B cell (primary cell): ENCODE measurements at regions not wholly inside any gene's neighbourhood (a gene's known extent, or its start where the extent isn't known, plus 50 kb on each side); places are given as distances from the start of the nearest gene placed in this dataset.

Experiments
- ATAC-seq: fragments of 200-7000 bp; cut with Tn5 transposase; one replicate; pipeline ENCODE4 v1.10.0; 2021; ENCODE audit warnings: low read depth, mild to moderate bottlenecking, moderate number of reproducible peaks, moderate library complexity
- CTCF ChIA-PET: fragments of 350-600 bp; sonication (Branson Sonifier 250); formaldehyde crosslinking; loops from one replicate; lab custom pipeline; 2021; ENCODE audit warnings: antibody characterized with exemption, inconsistent platforms; lab: Charles Lee
- POLR2A ChIA-PET: fragments of 350-600 bp; sonication (Branson Sonifier 250); formaldehyde crosslinking; loops from one replicate; lab custom pipeline; 2021; ENCODE audit warnings: antibody characterized with exemption; lab: Charles Lee
- DNase-seq: peaks from one replicate; pipeline ENCODE4 v3.0.0; 2013
- H2AFZ ChIP-seq: 2 replicates; pipeline ENCODE4 v1.6.1; 2012; ENCODE audit warnings: mild to moderate bottlenecking, low read depth, low read length; ENCODE audit not compliant: insufficient read depth, poor library complexity, severe bottlenecking
- H3K27ac ChIP-seq, 2 donors: 1 replicate in 1 of 2; 2 replicates in 1 of 2; pipeline ENCODE4 v1.5.1; 2012 to 2013; ENCODE audit warnings: low read length in 2 of 2, mild to moderate bottlenecking in 2 of 2, moderate library complexity in 1 of 2
- H3K27me3 ChIP-seq, 4 experiments: fragments of 200-600 bp in 1 of 4; sonication (generic) in 1 of 4; replicated peaks in 1 of 4; 1 replicate in 2 of 4; 2 replicates in 2 of 4; pipeline versions ENCODE4 v1.6.1 to v1.7.0; 2013 to 2016; ENCODE audit warnings: low read length in 3 of 4, mild to moderate bottlenecking in 2 of 4, mixed read lengths in 1 of 4, moderate library complexity in 1 of 4; ENCODE audit not compliant: insufficient read depth in 4 of 4, control insufficient read depth in 3 of 4; ENCODE audit errors: control extremely low read depth in 1 of 4
- H3K36me3 ChIP-seq, 2 experiments: replicated peaks in 1 of 2; 1 replicate in 1 of 2; 2 replicates in 1 of 2; pipeline versions ENCODE4 v1.6.1 to v1.7.1; 2013; ENCODE audit warnings: low read length in 1 of 2; ENCODE audit not compliant: insufficient read depth in 2 of 2, control insufficient read depth in 1 of 2; ENCODE audit errors: control extremely low read depth in 1 of 2, extremely low read depth in 1 of 2
- H3K4me1 ChIP-seq, 2 donors: fragments of 200-600 bp in 1 of 2; sonication (generic) in 1 of 2; 1 replicate in 1 of 2; 2 replicates in 1 of 2; pipeline versions ENCODE4 v1.5.1 to v1.6.1; 2013 to 2017; ENCODE audit warnings: low read length in 2 of 2; ENCODE audit not compliant: control insufficient read depth in 2 of 2, insufficient read depth in 2 of 2
- H3K4me2 ChIP-seq: replicated peaks from 2 replicates; pipeline ENCODE3; 2012; ENCODE audit warnings: mild to moderate bottlenecking, low read depth, low read length; ENCODE audit not compliant: poor library complexity, severe bottlenecking
- H3K4me3 ChIP-seq, 5 experiments: fragments of 200-600 bp in 1 of 5; sonication (generic) in 1 of 5; 1 replicate in 3 of 5; 2 replicates in 2 of 5; pipeline versions ENCODE4 v1.5.1 to v1.7.0; 2011 to 2016; ENCODE audit warnings: low read length in 4 of 5, mild to moderate bottlenecking in 4 of 5, low read depth in 2 of 5, control low read depth in 1 of 5, moderate library complexity in 1 of 5; ENCODE audit not compliant: insufficient read depth in 1 of 5; ENCODE audit errors: control extremely low read depth in 1 of 5, extremely low read depth in 1 of 5
- H3K79me2 ChIP-seq: fragments of 200-600 bp; sonication (generic); one replicate; pipeline ENCODE4 v1.6.0; 2016; ENCODE audit warnings: low read length; ENCODE audit not compliant: control insufficient read depth, insufficient read depth
- H3K9ac ChIP-seq: fragments of 200-600 bp; sonication (generic); 2 replicates; pipeline ENCODE4 v1.6.1; 2017; ENCODE audit warnings: mild to moderate bottlenecking, low read length, moderate library complexity
- H3K9me3 ChIP-seq, 3 donors: one replicate each; pipeline versions ENCODE4 v1.6.1 to v1.7.1; 2013; ENCODE audit warnings: low read length in 2 of 3; ENCODE audit not compliant: control insufficient read depth in 2 of 3, insufficient read depth in 1 of 3; ENCODE audit errors: control extremely low read depth in 1 of 3
- H4K20me1 ChIP-seq: 2 replicates; pipeline ENCODE4 v1.6.0; 2012; ENCODE audit warnings: mild to moderate bottlenecking, low read length; ENCODE audit not compliant: insufficient read depth, control insufficient read depth, poor library complexity, severe bottlenecking
- H3K27ac Mint-ChIP-seq: one replicate; pipeline ENCODE4 v1.8.0; 2021; ENCODE audit warnings: mixed read lengths
- H3K27me3 Mint-ChIP-seq: one replicate; pipeline ENCODE4 v1.8.0; 2021; ENCODE audit warnings: mixed read lengths
- H3K4me1 Mint-ChIP-seq: one replicate; pipeline ENCODE4 v1.8.0; 2021; ENCODE audit warnings: mixed read lengths
- H3K4me3 Mint-ChIP-seq: one replicate; pipeline ENCODE4 v1.8.0; 2021; ENCODE audit warnings: mixed read lengths
- H3K9me3 Mint-ChIP-seq: one replicate; pipeline ENCODE4 v1.8.0; 2022; ENCODE audit warnings: mixed read lengths; ENCODE audit not compliant: insufficient read depth
- EZH2 ChIP-seq: IDR thresholded peaks from 2 replicates; pipeline ENCODE4 v1.6.1; 2012; ENCODE audit warnings: borderline replicate concordance, low read depth, mild to moderate bottlenecking, moderate library complexity, low read length; ENCODE audit not compliant: insufficient read depth, poor library complexity, severe bottlenecking
- WGBS: methylation state at CpG from one replicate; pipeline ENCODE4 v1.1.5; 2013; ENCODE audit warnings: missing lambda C conversion rate; ENCODE audit not compliant: insufficient coverage; 5-methylcytosine and 5-hydroxymethylcytosine counted together
- intact Hi-C: fragments of 100-400 bp; cut with micrococcal nuclease; formaldehyde crosslinking; loops from one replicate; pipeline ENCODE4 v1.10.0; 2022
- TF ChIP-seq, protein P1 (sequence below): fragments of 200-600 bp; IDR thresholded peaks from one replicate; pipeline ENCODE4 v1.8.0; 2022; ENCODE audit warnings: antibody characterized with exemption, mild to moderate bottlenecking

DNA sequence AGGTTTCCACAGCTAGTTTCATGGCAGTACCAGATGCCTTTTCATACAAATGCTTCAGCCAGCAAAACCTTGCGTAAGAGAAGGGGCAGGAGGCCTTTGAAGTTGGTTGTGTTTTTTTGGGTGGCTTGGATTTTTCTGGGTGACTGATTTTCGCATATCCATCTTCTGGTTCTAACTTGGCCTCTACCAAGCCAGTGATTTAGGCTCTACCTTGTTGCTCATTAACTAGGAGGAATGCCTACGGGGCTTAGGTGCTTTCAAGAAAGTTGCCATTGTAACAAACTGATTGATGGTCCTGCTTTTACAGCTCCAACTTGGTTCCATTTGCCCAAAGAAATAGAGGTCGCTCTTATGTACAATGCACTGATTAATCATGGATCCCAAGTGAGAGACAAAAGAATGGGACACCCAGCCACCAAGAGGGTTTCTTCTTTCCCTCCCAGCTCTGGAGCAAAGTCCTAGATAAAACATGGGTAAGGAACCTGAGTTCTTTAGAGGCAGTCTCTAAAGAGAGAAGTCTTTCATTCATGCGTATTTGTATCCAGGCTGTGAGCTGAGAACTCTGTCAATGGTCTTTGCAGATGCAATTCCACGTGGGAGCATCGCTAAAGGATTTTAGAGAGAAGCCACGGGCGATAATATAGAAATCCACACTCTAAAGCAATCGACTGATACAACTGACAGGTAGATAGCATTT lies 92.1 kb upstream of the FGFR2 start:
- CTCF ChIA-PET, result no interaction called here
- no peaks in the 10 kb centered on the region for H3K4me1 Mint-ChIP-seq
- Histone ChIP-seq H3K9me3 (no peaks in the 10 kb centered on the region), H3K27me3 (no peaks in the 10 kb centered on the region), H3K4me1 (no peaks in the 10 kb centered on the region), H3K4me2 (no peak overlapping the region), H3K9ac (no peak overlapping the region), H3K36me3 (no peaks in the 10 kb centered on the region), H4K20me1 (no peaks in the 10 kb centered on the region), H3K79me2 (no peaks in the 10 kb centered on the region), H3K27ac (no peak overlapping the region), H3K4me3 (no peak overlapping the region), H2AFZ (no peak overlapping the region)
- WGBS, result 94% methylated on average over 3 of the region's 10 CpGs
- DNase-seq (no peak), ATAC-seq (no peak)
- intact Hi-C loops, result no loop called here
- no peak for TF ChIP-seq EZH2
- TF ChIP-seq, protein P1, sequence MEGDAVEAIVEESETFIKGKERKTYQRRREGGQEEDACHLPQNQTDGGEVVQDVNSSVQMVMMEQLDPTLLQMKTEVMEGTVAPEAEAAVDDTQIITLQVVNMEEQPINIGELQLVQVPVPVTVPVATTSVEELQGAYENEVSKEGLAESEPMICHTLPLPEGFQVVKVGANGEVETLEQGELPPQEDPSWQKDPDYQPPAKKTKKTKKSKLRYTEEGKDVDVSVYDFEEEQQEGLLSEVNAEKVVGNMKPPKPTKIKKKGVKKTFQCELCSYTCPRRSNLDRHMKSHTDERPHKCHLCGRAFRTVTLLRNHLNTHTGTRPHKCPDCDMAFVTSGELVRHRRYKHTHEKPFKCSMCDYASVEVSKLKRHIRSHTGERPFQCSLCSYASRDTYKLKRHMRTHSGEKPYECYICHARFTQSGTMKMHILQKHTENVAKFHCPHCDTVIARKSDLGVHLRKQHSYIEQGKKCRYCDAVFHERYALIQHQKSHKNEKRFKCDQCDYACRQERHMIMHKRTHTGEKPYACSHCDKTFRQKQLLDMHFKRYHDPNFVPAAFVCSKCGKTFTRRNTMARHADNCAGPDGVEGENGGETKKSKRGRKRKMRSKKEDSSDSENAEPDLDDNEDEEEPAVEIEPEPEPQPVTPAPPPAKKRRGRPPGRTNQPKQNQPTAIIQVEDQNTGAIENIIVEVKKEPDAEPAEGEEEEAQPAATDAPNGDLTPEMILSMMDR, result no peak
- no peaks in the 10 kb centered on the region for H3K9me3 Mint-ChIP-seq
- POLR2A ChIA-PET, result no interaction called here
- H3K4me3 Mint-ChIP-seq, result no peak overlapping the region
- H3K27ac Mint-ChIP-seq, result no peak overlapping the region
- H3K27me3 Mint-ChIP-seq, result peaks cover 12% of the 10 kb centered on the region

DNA sequence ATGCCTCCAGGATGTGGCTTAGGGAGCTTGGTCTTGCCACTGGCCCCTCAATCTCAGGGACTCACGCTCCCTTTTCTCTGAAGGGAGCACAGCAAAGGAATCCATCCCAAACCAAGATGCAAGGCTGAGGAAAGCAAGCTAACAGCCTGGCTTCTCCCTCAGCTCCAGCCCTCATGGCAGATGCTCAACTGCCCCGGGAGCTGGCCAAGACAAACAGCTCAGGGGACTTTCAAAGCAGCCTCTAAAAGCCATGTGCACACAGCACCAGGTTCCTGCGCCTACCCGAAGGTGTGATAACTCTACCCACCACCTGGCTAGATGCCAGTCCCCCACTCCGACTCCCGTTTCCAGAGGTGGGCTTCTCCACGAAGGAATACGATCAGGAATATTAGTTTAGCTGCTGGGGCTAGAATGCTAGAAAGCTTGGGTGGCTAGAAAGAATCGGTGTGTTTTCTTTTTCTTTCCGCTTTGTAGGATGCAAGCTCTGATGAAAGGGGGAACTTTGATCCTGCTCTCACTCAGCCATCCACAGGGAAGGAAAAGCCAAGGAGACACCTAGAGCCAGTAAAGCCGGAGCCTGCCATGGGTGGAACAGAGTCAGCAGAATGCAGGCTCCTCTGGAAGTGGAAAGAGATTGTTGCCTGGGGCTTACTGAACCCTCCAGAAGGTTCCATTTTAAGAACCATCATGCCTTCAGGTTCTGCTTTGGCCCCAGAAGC lies 89.0 kb upstream of the FGFR2 start:
- WGBS, result 88% methylated on average over 6 of the region's 11 CpGs
- no peaks in the 10 kb centered on the region for H4K20me1 ChIP-seq
- no peaks in the 10 kb centered on the region for H3K9me3 Mint-ChIP-seq
- intact Hi-C loops, result no loop called here
- no peaks in the 10 kb centered on the region for H3K79me2 ChIP-seq
- no peak overlapping the region for H3K4me3 Mint-ChIP-seq
- no peak overlapping the region for H3K9ac ChIP-seq
- peaks cover 12% of the 10 kb centered on the region for H3K27me3 Mint-ChIP-seq
- no peak overlapping the region for H3K4me3 ChIP-seq
- POLR2A ChIA-PET, result no interaction called here
- H2AFZ ChIP-seq, result no peak overlapping the region
- no peak overlapping the region for H3K27ac Mint-ChIP-seq
- H3K9me3 ChIP-seq, result peaks cover 0 to 3% (median 0%) of the 10 kb centered on the region in 3 donors
- TF ChIP-seq, protein P1, result no peak
- no peak for TF ChIP-seq EZH2
- ATAC-seq (no peak), DNase-seq (no peak)
- H3K4me1 Mint-ChIP-seq, result no peaks in the 10 kb centered on the region
- no peak overlapping the region for H3K4me2 ChIP-seq
- peaks cover 0 to 3% (median 0%) of the 10 kb centered on the region in 4 experiments for H3K27me3 ChIP-seq
- CTCF ChIA-PET, result no interaction called here
- no peak overlapping the region for H3K27ac ChIP-seq
- H3K4me1 ChIP-seq, result no peaks in the 10 kb centered on the region
- H3K36me3 ChIP-seq, result no peaks in the 10 kb centered on the region
